ENCODE measurements at regions not wholly inside any gene's neighbourhood (a gene's known extent, or its start where the extent isn't known, plus 50 kb on each side); places are given as distances from the start of the nearest gene placed in this dataset.
"Not testable (repeated sequence)": the region's sequence is repeated elsewhere in the genome, so short reads cannot be mapped to it uniquely, and the experiment has no call there.

GRCh38 chr10:101280511-101280910, 51.2 kb upstream of the LBX1 start:
- DNase-seq: no peak

DNA sequence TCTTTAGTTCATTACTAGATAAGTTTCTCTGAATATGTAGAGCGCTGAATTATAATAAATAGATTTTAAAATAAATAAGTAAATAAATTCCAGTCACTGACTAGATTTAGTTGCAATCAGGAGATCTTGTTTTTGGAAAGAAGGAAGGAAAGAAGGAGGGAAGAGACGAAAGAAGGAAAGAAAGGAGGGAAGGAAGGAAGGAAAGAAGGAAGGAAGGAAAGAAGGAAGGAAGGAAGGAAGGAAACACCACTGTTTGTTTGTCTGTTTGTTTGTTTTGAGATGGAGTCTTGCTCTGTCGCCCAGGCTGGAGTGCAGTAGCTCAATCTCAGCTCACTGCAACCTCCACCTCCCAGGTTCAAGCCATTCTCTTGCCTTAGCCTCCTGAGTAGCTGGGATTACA, 51.7 kb upstream of the LBX1 start:
- DNase-seq: not testable (repeated sequence)

GRCh38 chr10:101282947-101283346, 53.7 kb upstream of the LBX1 start:
- no peak for DNase-seq

DNA sequence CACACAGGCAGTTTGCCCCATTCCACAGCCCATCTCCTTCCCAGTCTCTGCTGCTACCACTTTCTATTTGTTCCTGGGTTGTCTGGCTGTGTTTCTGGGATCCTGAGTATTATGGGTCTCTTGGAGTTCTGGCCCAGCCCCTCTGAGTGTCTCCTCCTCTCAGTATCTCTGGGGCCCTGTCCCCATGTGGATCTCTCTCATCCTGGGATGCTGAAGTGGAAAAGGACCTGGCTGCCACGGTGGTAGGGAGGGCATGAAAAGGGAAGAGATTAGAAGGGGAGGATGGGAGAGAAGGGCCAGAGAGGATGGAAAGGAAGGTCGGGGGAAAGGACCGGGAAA, 54.5 kb upstream of the LBX1 start:
- DNase-seq: no peak

- peak; percentile 11 for DNase-seq
Measured at GRCh38 chr10:101284101-101284743, 55.0 kb upstream of the LBX1 start.

DNA sequence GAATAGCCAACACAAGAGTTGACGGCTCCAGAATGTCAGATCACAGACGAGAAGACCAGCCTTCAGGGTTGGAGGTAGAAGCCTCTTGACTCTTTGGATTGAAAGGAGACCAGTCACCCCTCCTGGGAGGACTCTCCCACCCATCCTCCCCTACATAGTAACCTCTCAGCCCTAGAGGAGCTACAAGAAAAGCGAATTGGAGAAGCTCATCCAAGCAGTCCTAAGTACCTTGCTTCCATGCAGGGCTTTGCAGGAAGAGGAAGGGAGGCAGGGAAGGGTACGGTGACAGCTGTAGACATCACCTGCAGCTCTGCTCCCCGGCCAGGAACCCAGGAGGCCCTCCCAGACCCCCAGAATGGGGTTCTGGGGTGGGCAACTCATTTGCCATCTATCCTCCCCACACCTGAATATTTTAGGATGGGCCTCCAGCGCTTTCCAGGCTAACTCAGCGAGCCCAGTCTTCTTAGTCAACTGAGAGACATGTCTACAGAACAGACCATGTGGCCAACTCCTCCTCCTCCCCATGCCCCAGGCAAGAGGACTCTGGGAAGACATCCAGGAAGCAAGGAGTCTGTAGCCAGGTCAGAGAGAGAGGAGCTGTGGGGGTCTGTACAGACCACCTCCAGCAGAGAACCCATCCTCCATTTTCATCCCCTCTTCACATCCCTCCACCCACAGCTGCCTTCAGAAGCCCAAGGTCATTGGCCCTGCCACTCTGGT, 55.6 kb upstream of the LBX1 start:
- DNase-seq: peak; percentile 14

GRCh38 chr10:101285519-101286070, 56.3 kb upstream of the LBX1 start:
- peak; percentile 33 for DNase-seq

- no peak for DNase-seq
Measured at GRCh38 chr10:101286248-101287046, 57.2 kb upstream of the LBX1 start.

GRCh38 chr10:101287183-101287996, 58.1 kb upstream of the LBX1 start:
- DNase-seq: no peak

GRCh38 chr10:101287997-101288635, 58.9 kb upstream of the LBX1 start:
- DNase-seq: no peak

- peak; percentile 7 for DNase-seq
Measured at GRCh38 chr10:101289541-101289940, 60.3 kb upstream of the LBX1 start.

DNA sequence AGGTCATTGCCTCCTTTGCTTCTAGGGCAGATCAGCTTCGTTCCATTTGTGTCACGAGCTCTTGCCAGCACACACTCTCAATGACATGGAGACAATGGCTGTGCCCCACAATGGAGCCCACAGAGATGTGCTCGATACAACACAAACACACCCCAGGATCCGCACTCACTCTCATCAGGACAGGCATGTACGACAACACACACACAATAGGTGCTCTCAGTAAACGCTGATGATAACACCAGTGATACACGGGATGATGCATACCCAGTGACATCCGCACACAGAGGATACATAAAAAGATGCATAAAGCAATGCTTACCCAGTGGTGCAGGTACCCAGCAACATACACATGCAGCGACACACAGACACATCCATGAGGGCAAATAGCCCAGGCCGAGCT, 61.2 kb upstream of the LBX1 start:
- DNase-seq: no peak

GRCh38 chr10:101290881-101291280, 61.6 kb upstream of the LBX1 start:
- DNase-seq: no peak

DNA sequence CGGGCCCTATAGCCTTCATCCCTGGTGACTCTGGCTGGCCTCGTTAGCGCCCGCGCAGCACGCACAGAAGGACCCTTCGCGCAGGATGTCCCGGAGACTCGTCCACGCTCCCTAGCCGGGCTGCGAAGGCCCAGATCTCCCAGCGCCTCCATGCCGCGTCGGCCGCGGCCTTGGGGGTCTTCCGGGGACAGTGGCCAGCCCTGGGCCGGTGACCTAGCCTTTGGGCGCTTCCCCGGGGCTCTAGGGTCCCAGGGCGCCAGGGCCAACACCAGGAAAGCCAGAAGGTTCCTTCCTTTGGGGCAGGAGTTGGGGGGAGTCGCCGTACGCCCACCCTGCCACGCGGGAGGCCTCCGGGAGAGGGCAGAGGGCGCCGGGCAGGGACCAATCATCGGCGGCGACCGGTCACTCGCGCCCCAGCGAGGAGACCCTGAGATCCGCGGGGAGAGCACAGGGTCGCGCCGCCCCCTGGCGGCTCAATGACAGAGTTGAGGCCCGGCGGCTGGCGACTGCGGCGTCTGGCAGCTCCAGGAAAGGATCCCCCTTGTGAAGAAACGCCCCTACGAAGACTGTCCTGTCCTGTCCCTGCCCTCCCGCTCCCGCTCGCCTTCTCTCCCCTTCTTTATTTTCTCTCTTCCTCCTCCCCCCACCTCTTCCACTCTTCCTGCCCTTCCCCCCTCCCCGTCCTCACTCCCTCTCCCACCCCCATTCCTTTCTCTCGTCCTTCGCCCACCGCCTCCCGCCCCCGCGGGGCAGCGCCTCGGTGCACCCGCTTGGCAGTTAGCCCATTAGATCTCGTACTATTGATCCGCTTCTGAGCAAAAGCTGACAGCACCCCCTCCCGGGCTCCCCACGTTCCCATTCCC, 62.3 kb upstream of the LBX1 start:
- peak; percentile 42 for DNase-seq

DNA sequence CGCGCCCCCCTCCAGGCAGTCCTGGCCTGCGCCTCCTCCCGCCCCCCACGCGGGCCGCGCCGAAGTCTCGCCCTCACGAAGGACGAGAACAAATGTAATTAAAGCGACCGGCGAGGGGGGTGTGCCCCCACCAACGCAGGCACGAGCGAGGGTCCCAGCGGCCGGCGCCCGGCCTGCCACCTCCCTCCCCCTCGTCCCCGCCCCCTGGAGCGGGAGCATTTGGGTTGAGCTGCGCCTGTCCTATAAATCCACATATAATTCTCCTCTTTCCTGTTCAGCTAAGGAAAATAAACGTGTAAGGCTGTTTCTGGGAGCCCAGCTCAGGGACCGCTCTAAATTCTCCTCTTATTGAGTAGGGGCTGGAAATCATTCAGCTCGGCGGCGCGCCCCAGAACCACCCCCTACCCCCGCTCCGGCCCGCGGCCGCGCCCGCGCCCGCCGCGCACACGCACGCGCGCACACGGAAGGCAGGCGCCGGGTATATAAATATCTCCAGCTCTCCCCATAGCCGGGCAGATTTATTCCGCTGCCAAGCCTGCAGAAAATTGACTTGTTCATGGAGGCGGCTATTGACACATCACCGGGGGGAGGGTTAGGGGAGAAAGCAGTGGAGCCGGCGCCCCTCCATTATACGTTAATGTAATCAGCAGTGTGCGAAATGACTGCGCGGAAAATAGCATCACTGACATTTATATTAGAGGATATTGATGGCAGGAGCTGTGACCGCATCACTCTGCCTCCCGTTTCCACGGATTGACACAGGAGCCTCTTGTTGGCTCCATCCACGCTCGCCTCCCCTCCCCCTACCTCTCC, 61.6 kb upstream of the BTRC start:
- peak; percentile 29 for DNase-seq

- DNase-seq: peak; percentile 26
Measured at GRCh38 chr10:101293007-101293723, 60.8 kb upstream of the BTRC start.

DNA sequence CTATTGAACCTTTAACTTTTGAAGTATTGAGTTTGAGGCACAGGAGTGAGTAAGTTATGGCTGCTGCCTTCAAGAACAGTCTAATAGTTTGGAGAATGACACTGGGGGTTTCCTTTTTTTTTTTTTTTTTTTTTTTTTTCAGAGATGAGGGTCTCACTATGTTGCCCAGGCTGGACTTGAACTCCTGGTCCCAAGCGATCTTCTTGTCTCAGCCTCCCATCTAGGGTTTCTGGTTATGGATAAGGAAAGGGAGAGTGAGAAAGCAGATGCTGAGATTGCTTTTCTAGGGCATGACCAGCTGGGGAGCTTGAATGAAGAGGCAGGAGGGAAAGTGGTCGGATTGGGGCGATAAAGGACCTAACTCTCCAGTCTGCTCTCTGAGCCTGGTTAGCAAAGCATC, 59.9 kb upstream of the BTRC start:
- DNase-seq: no peak

DNA sequence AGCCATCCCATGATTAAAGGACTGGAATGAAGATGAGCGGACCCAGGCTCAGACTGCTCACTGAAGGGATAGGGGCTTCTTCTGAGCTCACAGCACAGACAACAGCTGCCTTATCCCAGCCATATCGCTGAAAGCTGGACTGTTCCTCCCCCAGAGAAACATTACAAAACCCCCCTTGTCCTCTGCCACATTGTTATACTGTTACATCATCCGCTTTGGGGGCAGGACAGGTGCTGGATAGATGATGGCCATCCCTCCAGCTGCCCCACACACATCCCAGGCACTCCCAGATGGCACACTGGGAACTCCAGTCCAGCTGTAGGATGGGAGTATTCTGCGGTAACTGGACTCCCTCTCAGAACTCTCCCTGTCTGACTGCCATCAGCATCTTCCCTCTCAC, 58.7 kb upstream of the BTRC start:
- DNase-seq: no peak

DNA sequence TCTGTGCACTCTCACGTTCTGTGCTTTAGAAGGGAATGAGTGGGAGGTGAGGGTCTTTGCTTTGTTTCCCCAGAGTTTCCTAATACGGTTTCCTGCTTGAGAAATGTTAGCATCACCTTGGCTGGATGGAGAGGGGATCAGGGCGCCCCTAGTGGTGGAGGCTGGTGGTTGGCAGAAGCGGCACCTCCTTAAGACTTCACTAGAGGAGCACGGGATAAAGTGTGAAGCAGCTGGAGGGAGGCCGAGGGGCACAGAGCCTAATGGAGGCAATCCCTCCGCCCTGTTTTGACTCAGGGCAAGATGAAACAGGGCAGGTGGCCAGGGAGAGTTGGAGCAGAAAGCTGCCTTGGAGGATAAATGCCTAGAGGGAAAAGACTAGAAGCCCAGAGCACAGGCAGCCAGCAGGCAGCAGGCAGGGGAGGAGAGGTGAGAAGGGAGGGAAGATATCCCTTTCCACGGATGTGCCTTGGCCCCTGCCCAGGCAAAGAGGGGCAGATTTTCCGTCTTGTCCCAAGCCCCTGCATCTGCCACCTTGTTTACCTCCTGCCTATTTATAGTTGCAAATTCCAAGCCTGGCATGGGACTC, 56.0 kb upstream of the BTRC start:
- peak; percentile 10 for DNase-seq
